ENCODE measurements at regions not wholly inside any gene's neighbourhood (a gene's known extent, or its start where the extent isn't known, plus 50 kb on each side); places are given as distances from the start of the nearest gene placed in this dataset.

GRCh38 chr6:128763599-128764300 is 119.2 kb upstream of the LAMA2 start:
- TF ChIP-seq CTCF (IDR thresholded peaks at IDR 0.05), result no peak
- TF ChIP-seq POLR2A (IDR thresholded peaks at IDR 0.05), result no peak
- TF ChIP-seq POLR2AphosphoS5 (IDR thresholded peaks at IDR 0.05), result no peak
- TF ChIP-seq EP300 (IDR thresholded peaks at IDR 0.05), result no peak

Measured in stomach (tissue), 4 donors.